Epithelial cell of proximal tubule (primary cell): ENCODE measurements at regions not wholly inside any gene's neighbourhood (a gene's known extent, or its start where the extent isn't known, plus 50 kb on each side); places are given as distances from the start of the nearest gene placed in this dataset.

Experiments
- DNase-seq: peaks from one replicate; pipeline ENCODE4 v3.0.0-alpha.2; 2011; ENCODE audit warnings: low read depth
- H3K4me3 ChIP-seq: 2 replicates; pipeline ENCODE4 v1.5.1; 2011; ENCODE audit warnings: low read depth, mild to moderate bottlenecking, low read length
- CTCF ChIP-seq: conservative IDR thresholded peaks from 2 replicates; pipeline ENCODE4 v1.5.1; 2012; ENCODE audit warnings: low read depth, mild to moderate bottlenecking, low read length

- TF ChIP-seq CTCF = no peak
- no peak overlapping the region for H3K4me3 ChIP-seq
- no peak for DNase-seq
These were observed 53.9 kb upstream of the OBI1 start for GRCh38 chr13:78712831-78713230.

- no peak for DNase-seq
- TF ChIP-seq CTCF = no peak
- H3K4me3 ChIP-seq = no peak overlapping the region
These were observed 50.1 kb upstream of the OBI1 start for GRCh38 chr13:78709028-78709427.
